Thyroid gland (tissue), 4 donors: ENCODE measurements at regions not wholly inside any gene's neighbourhood (a gene's known extent, or its start where the extent isn't known, plus 50 kb on each side); places are given as distances from the start of the nearest gene placed in this dataset.
"Not testable (repeated sequence)": the region's sequence is repeated elsewhere in the genome, so short reads cannot be mapped to it uniquely, and the experiment has no call there.

ENCODE experiments used
- POLR2A ChIP-seq, 2 donors: fragments of 450-650 bp; IDR thresholded peaks; one replicate each; pipeline ENCODE4 v1.6.1; 2017; ENCODE audit warnings: antibody characterized with exemption in 2 of 2, mild to moderate bottlenecking in 2 of 2, moderate library complexity in 1 of 2
- TF ChIP-seq, protein P1 (sequence below), 6 experiments: fragments of 200-600 bp in 3 of 6; fragments of 450-650 bp in 3 of 6; sonication (generic) in 3 of 6; IDR thresholded peaks; one replicate each; pipeline ENCODE4 v1.5.1; 2016 to 2019; ENCODE audit warnings: antibody characterized with exemption in 6 of 6, mild to moderate bottlenecking in 2 of 6, inconsistent platforms in 1 of 6, moderate library complexity in 1 of 6

DNA sequence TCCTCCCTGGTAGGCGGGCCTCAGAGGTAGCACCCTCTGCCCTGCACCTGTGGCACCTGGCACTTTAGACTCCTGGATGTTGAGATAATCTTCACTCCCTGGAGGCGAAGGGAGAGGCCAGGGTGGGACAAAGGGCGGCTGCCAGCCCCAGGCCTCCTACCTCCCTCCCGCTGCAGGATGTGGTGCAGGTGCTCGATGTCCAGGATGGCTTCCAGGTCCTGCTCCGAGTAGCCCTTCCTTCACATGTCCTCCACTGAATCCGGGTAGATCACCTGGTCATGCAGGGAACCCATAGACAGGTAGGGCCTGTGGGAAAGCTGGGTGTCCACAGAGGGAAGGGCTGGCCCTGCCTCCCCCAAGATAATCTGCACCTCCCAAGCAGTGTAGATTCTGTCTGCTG lies 1075.6 kb downstream of the RPIA start:
- TF ChIP-seq, protein P1, sequence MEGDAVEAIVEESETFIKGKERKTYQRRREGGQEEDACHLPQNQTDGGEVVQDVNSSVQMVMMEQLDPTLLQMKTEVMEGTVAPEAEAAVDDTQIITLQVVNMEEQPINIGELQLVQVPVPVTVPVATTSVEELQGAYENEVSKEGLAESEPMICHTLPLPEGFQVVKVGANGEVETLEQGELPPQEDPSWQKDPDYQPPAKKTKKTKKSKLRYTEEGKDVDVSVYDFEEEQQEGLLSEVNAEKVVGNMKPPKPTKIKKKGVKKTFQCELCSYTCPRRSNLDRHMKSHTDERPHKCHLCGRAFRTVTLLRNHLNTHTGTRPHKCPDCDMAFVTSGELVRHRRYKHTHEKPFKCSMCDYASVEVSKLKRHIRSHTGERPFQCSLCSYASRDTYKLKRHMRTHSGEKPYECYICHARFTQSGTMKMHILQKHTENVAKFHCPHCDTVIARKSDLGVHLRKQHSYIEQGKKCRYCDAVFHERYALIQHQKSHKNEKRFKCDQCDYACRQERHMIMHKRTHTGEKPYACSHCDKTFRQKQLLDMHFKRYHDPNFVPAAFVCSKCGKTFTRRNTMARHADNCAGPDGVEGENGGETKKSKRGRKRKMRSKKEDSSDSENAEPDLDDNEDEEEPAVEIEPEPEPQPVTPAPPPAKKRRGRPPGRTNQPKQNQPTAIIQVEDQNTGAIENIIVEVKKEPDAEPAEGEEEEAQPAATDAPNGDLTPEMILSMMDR (IDR thresholded peaks at IDR 0.05) = not testable (repeated sequence)
- not testable (repeated sequence) for TF ChIP-seq POLR2A (IDR thresholded peaks at IDR 0.05)
